ENCODE measurements at regions not wholly inside any gene's neighbourhood (a gene's known extent, or its start where the extent isn't known, plus 50 kb on each side); places are given as distances from the start of the nearest gene placed in this dataset.

DNA sequence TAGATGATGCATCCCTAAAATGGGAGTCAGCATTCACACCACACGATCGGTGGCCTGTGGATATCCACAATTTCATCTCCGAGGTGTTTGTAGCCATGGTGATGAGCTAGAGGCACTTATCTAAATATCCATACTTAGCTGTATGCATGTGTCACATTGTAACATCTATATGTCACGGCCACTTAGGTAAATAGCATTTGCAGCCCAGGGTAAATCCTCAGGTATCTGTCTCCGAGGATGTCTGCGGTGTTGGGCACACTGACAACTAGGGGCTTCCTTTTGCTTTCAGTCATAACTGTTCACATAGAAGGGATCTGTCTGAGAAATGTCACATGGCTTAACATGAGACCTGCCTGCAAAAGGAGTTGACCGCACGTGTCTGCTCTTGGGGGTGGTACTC lies 455.2 kb upstream of the ZFHX3 start:
- no peak for DNase-seq (ENCODE audit: extremely low spot score)
- POLR2A ChIA-PET, result no interaction called here
- TF ChIP-seq, protein P1, sequence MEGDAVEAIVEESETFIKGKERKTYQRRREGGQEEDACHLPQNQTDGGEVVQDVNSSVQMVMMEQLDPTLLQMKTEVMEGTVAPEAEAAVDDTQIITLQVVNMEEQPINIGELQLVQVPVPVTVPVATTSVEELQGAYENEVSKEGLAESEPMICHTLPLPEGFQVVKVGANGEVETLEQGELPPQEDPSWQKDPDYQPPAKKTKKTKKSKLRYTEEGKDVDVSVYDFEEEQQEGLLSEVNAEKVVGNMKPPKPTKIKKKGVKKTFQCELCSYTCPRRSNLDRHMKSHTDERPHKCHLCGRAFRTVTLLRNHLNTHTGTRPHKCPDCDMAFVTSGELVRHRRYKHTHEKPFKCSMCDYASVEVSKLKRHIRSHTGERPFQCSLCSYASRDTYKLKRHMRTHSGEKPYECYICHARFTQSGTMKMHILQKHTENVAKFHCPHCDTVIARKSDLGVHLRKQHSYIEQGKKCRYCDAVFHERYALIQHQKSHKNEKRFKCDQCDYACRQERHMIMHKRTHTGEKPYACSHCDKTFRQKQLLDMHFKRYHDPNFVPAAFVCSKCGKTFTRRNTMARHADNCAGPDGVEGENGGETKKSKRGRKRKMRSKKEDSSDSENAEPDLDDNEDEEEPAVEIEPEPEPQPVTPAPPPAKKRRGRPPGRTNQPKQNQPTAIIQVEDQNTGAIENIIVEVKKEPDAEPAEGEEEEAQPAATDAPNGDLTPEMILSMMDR (IDR thresholded peaks at IDR 0.05; ENCODE audit: control extremely low read depth, extremely low read depth, low read depth, missing control alignments), result no peak
- CTCF ChIA-PET, result interaction anchor here (1.1 kb wide), 1 partner anchor 20 kb away, joined by 3 read pairs; no protein-coding TSS in a partner anchor

DNA sequence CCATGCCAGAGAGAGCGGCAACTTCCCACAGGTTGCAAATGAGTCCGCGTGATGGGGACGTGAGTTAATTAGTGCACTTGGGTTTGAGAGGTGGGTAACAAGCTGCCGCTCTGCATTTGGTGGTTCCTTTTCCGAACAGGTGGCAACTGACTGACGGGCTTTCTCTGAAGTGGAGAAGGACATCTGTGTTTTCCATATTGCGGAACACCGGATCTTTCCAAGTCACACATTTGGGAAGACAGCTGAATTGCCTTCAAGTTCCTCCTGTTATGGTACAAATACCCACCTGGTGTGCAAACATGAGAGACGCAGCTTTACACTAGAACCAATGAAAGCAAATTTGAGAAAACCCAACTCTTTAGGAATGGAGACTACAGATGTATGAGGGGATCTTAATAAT lies 451.3 kb upstream of the ZFHX3 start:
- TF ChIP-seq, protein P1 (IDR thresholded peaks at IDR 0.05; ENCODE audit: control extremely low read depth, extremely low read depth, low read depth, missing control alignments), result no peak
- ChIA-PET CTCF (interaction anchor here (1.0 kb wide), 1 partner anchor 9 kb away, joined by 3 read pairs; no protein-coding TSS in a partner anchor), POLR2A (no interaction called here)
- no peak for DNase-seq (ENCODE audit: extremely low spot score)

DNA sequence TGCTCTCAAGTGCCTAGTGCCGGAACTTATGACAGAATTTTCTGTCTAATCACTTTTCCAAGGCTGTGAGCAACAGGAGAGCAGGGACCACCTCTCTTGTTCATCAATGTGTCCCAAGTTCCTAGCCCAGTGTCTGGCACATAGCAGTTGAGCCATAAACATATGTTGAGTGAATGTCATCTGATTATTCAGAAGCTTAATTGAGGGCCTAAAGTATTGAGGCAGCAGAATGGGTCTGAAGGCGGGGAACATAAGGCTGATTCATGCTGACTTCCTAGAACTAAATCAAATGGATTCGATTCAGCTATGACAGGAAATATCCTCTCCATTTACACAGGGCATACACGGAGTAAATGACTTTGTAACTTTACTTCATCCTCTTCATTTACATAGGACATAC lies 438.0 kb upstream of the ZFHX3 start:
- TF ChIP-seq, protein P1 (IDR thresholded peaks at IDR 0.05; ENCODE audit: control extremely low read depth, extremely low read depth, low read depth, missing control alignments), result no peak
- ChIA-PET CTCF (no interaction called here), POLR2A (no interaction called here)
- no peak for DNase-seq (ENCODE audit: extremely low spot score)

DNA sequence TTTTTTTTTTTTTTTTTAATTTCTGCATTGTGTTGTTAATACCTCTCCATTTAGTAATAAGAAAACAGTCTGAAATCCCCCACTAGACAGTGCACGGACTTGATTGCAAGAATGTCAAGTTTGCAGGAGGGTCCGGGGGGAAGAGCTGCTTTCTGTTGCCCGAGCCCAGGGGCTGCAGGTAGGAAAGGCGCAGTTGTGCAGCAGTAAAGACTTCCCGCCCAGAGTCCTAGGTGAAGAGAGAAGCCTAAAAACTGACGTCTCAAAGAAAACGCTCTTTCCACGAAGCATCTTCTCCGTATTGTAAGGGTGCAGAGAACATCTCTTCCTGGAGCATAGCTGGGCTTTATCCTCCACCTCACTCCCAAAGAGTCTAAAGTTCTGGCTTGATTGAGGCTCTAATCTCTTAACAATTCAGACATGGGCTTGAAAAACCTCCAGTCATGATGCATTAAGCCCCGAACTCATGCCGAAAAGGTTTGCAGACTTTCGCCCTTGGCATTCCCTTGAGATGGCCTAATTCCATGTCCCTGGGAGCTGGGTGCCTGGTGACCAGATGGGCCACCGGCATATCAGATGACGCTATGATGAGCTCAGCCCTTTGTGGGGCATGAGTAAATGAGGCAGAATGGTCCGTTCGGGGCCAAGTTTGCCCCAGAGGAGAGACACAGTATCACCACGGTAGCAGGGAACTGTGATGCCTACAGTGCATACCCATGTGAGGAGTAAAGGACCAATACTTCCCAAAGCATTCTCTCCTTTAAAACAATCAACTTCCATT lies 436.2 kb upstream of the ZFHX3 start:
- POLR2A ChIA-PET, result no interaction called here
- CTCF ChIA-PET, result interaction anchor here (1.7 kb wide), 1 partner anchor 19 kb away, joined by 3 read pairs; no protein-coding TSS in a partner anchor
- no peak for DNase-seq (ENCODE audit: extremely low spot score)
- TF ChIP-seq, protein P1 (IDR thresholded peaks at IDR 0.05; ENCODE audit: control extremely low read depth, extremely low read depth, low read depth, missing control alignments), result no peak

DNA sequence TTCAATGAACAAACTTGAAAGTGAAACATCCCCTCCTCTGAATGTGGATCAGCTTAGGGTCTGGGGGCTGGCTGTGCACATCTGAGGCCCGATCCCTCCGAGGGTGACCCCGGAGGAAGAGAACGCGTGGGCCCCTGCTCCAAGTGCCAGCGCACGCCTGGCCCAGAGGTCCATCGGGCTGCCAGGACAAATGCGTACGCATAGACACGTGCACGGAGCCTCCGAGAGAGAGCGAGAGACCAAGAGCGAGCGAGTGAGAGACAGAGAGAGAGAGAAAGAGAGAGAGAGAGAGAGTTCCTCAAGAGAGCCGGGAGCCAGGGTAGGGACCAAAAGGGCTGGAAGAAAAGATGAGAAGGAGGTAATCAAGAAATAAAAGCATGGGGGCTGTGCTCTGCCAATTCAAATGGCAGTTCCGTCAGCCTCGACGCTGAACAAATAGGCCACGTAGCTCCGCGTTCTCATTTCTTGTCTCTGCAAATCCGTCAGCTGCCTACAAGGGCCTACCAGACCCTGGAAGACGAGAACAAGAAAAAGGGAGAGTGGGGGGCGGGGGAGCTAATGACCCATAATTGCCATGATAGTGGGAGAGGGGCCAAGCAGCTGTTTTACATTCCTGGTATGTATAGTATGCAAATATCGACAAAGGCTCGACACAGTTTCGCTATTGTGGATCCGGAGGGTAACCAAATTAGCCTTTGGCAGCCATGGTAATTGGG lies 435.3 kb upstream of the ZFHX3 start:
- TF ChIP-seq, protein P1 (IDR thresholded peaks at IDR 0.05; ENCODE audit: control extremely low read depth, extremely low read depth, low read depth, missing control alignments), result no peak
- POLR2A ChIA-PET, result no interaction called here
- CTCF ChIA-PET, result interaction anchor here (1.2 to 1.7 kb wide), 2 partner anchors 8 to 20 kb away, joined by 3 to 5 read pairs; no protein-coding TSS in a partner anchor
- no peak for DNase-seq (ENCODE audit: extremely low spot score)

DNA sequence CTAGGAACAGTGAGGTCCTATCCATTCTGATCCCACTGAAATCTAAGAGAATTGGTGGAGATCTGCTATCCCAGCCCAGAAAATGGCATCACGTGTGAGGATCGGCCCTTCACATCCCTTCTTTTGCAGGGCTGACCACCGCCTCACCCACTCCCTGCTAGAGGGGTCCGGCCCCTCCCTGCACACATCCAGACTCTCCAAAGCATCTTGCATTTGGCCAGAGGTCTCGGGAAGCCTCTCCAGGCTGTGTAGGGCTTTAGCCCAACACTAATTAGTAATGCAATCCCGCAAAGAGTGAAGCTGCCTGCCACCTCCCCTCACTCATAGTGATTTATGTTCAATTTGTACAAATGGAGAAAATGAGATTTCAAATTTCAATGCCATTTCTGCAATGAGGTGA lies 434.4 kb upstream of the ZFHX3 start:
- no peak for DNase-seq (ENCODE audit: extremely low spot score)
- CTCF ChIA-PET, result interaction anchor here (1.2 to 1.7 kb wide), 2 partner anchors 9 to 21 kb away, joined by 3 to 5 read pairs; no protein-coding TSS in a partner anchor
- POLR2A ChIA-PET, result no interaction called here
- TF ChIP-seq, protein P1 (IDR thresholded peaks at IDR 0.05; ENCODE audit: control extremely low read depth, extremely low read depth, low read depth, missing control alignments), result no peak

Measured in GM10248 (cell line).